ENCODE measurements at regions not wholly inside any gene's neighbourhood (a gene's known extent, or its start where the extent isn't known, plus 50 kb on each side); places are given as distances from the start of the nearest gene placed in this dataset.

DNA sequence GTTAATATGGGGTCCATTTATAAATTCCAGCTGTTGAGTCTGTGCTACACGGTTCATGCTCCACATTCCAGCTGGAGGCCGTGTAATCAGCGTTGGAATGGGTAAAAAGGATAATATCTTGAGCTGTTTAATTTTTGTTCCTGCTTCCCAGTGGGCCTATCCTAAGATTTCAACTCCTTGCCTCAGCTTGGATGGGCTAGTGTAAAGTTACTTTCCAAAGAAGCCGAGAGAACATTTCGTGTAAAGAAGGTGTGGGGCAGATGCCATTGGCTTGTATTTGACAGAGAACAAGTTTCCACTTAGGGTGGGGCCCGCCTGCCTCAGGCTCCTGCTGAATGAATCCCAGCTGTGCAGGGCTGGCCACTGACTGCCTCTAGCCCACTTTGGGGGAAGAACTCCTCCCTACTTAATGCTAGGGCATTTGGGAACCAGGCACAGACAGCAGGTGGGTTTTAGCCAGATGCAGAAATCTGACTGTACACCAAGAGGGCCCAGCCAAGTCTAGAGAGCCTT is 125.9 kb upstream of the LYZL2 start:
- no peak for DNase-seq (ENCODE audit: low read depth in 1 of 2, low spot score in 1 of 2)
- no peak for TF ChIP-seq POLR2AphosphoS5 (IDR thresholded peaks at IDR 0.05; ENCODE audit: low read depth)
- no peak for TF ChIP-seq GABPA (IDR thresholded peaks at IDR 0.05; ENCODE audit: low read depth)
- TF ChIP-seq SPI1 (IDR thresholded peaks at IDR 0.05; ENCODE audit: borderline replicate concordance, low read depth): no peak
- TF ChIP-seq, protein P1, sequence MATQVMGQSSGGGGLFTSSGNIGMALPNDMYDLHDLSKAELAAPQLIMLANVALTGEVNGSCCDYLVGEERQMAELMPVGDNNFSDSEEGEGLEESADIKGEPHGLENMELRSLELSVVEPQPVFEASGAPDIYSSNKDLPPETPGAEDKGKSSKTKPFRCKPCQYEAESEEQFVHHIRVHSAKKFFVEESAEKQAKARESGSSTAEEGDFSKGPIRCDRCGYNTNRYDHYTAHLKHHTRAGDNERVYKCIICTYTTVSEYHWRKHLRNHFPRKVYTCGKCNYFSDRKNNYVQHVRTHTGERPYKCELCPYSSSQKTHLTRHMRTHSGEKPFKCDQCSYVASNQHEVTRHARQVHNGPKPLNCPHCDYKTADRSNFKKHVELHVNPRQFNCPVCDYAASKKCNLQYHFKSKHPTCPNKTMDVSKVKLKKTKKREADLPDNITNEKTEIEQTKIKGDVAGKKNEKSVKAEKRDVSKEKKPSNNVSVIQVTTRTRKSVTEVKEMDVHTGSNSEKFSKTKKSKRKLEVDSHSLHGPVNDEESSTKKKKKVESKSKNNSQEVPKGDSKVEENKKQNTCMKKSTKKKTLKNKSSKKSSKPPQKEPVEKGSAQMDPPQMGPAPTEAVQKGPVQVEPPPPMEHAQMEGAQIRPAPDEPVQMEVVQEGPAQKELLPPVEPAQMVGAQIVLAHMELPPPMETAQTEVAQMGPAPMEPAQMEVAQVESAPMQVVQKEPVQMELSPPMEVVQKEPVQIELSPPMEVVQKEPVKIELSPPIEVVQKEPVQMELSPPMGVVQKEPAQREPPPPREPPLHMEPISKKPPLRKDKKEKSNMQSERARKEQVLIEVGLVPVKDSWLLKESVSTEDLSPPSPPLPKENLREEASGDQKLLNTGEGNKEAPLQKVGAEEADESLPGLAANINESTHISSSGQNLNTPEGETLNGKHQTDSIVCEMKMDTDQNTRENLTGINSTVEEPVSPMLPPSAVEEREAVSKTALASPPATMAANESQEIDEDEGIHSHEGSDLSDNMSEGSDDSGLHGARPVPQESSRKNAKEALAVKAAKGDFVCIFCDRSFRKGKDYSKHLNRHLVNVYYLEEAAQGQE (IDR thresholded peaks at IDR 0.05; ENCODE audit: insufficient replicate concordance, low read depth): no peak
- TF ChIP-seq, protein P2, sequence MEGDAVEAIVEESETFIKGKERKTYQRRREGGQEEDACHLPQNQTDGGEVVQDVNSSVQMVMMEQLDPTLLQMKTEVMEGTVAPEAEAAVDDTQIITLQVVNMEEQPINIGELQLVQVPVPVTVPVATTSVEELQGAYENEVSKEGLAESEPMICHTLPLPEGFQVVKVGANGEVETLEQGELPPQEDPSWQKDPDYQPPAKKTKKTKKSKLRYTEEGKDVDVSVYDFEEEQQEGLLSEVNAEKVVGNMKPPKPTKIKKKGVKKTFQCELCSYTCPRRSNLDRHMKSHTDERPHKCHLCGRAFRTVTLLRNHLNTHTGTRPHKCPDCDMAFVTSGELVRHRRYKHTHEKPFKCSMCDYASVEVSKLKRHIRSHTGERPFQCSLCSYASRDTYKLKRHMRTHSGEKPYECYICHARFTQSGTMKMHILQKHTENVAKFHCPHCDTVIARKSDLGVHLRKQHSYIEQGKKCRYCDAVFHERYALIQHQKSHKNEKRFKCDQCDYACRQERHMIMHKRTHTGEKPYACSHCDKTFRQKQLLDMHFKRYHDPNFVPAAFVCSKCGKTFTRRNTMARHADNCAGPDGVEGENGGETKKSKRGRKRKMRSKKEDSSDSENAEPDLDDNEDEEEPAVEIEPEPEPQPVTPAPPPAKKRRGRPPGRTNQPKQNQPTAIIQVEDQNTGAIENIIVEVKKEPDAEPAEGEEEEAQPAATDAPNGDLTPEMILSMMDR (IDR thresholded peaks at IDR 0.05; ENCODE audit: insufficient read depth, low read length): no peak
- no peaks in the 10 kb centered on the region for H3K27me3 ChIP-seq (ENCODE audit: insufficient read depth, poor library complexity, severe bottlenecking)
- no peak overlapping the region for H3K27ac ChIP-seq (replicated peaks)
- no peak overlapping the region for H3K4me3 ChIP-seq (replicated peaks; ENCODE audit: insufficient read depth, low read length)

DNA sequence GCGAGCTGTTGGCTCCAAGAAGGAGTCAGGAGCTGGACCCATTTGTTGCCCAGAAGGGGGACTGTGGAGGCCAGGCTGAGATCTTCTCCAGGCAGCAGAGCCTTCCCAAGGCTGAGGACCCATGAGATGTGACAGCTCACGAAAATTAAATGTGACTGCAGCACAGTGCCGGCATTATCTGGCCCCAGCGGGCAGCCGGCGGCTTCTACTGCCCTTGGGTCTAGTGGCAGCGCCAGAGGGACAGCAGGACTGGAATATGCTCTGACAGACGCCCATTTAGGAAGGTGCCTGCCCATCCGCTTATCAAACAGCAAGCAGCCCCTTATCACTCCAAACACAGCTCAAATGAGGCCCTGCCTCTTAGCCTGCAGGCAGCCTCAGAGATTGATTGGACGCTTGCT is 122.9 kb upstream of the LYZL2 start:
- Histone ChIP-seq H3K27me3 (ENCODE audit: insufficient read depth, poor library complexity, severe bottlenecking) (no peaks in the 10 kb centered on the region), H3K27ac (replicated peaks) (no peak overlapping the region), H3K4me3 (replicated peaks; ENCODE audit: insufficient read depth, low read length) (no peak overlapping the region)
- no peak for DNase-seq (ENCODE audit: low read depth in 1 of 2, low spot score in 1 of 2)
- TF ChIP-seq GABPA (IDR thresholded peaks at IDR 0.05; ENCODE audit: low read depth) (no peak), POLR2AphosphoS5 (IDR thresholded peaks at IDR 0.05; ENCODE audit: low read depth) (no peak), SPI1 (IDR thresholded peaks at IDR 0.05; ENCODE audit: borderline replicate concordance, low read depth) (no peak)
- TF ChIP-seq, protein P2 (IDR thresholded peaks at IDR 0.05; ENCODE audit: insufficient read depth, low read length): no peak
- TF ChIP-seq, protein P1 (IDR thresholded peaks at IDR 0.05; ENCODE audit: insufficient replicate concordance, low read depth): no peak

DNA sequence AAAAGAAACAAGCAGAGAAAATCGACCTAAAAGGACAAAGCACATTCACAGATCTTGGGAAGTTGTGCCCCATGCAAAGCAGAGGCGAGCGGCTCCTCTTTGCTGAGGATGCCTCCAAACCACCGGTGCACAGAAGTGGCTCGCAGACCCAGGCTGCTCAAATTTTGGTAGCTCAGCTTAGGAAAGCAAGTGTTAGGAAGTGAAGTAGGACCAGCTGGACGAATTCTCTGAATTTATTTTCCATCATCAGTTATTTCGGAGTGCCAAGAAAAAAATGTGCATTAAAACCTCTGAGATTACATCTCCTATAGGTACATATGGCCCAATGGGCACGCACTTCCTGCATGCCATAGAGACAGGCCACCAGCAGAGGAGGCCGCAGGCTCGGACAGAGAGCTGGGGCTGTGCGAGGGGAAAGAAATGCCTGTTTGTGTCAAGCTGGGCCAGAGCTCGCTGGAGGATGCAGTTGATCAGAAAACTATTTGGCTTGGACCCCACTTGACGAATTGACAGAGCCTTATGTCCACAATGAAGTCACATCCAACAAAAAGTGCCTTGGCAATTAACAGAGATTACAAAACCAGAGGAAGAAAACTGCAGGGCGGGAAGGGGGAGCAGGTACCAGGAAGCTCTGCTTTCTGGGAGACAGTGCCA is 122.3 kb upstream of the LYZL2 start:
- H3K27me3 ChIP-seq (ENCODE audit: insufficient read depth, poor library complexity, severe bottlenecking): no peaks in the 10 kb centered on the region
- TF ChIP-seq, protein P2 (IDR thresholded peaks at IDR 0.05; ENCODE audit: insufficient read depth, low read length): peak; percentile 68
- TF ChIP-seq GABPA (IDR thresholded peaks at IDR 0.05; ENCODE audit: low read depth): no peak
- H3K4me3 ChIP-seq (replicated peaks; ENCODE audit: insufficient read depth, low read length): no peak overlapping the region
- peak; percentile 36 to 46 for DNase-seq (ENCODE audit: low read depth in 1 of 2, low spot score in 1 of 2)
- H3K27ac ChIP-seq (replicated peaks): no peak overlapping the region

Data from HL-60 (cell line).